Panc1 (cell line): ENCODE measurements at regions not wholly inside any gene's neighbourhood (a gene's known extent, or its start where the extent isn't known, plus 50 kb on each side); places are given as distances from the start of the nearest gene placed in this dataset.

Experiments
- POLR2AphosphoS5 ChIP-seq: IDR thresholded peaks from 2 replicates; pipeline ENCODE4 v1.6.1; 2012; ENCODE audit warnings: mild to moderate bottlenecking, low read depth, low read length, moderate library complexity
- TF ChIP-seq, protein P1 (sequence below): fragments of 450-650 bp; IDR thresholded peaks from 2 replicates; pipeline ENCODE4 v1.5.1; 2017; ENCODE audit warnings: mild to moderate bottlenecking

DNA sequence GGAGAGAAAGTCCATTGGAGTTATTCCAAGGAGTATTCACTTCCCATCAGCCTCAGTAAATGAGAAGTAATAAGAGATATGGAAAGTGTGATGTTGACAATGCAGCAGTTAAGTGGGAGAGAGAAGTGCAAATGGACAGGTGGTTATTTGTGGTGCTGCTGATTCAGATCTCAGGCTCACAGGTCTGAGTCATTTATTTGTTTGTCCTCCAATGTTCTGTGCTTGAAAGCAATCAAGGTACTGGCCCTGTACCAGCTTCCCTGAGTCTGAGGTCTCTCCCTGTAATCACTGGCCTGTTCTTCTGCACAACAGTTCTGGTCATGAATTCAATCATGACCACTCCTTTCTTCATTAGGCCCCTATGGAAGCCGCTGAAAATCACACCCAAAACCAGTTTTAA is 827.7 kb downstream of the MAFB start:
- TF ChIP-seq, protein P1, sequence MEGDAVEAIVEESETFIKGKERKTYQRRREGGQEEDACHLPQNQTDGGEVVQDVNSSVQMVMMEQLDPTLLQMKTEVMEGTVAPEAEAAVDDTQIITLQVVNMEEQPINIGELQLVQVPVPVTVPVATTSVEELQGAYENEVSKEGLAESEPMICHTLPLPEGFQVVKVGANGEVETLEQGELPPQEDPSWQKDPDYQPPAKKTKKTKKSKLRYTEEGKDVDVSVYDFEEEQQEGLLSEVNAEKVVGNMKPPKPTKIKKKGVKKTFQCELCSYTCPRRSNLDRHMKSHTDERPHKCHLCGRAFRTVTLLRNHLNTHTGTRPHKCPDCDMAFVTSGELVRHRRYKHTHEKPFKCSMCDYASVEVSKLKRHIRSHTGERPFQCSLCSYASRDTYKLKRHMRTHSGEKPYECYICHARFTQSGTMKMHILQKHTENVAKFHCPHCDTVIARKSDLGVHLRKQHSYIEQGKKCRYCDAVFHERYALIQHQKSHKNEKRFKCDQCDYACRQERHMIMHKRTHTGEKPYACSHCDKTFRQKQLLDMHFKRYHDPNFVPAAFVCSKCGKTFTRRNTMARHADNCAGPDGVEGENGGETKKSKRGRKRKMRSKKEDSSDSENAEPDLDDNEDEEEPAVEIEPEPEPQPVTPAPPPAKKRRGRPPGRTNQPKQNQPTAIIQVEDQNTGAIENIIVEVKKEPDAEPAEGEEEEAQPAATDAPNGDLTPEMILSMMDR: no peak
- TF ChIP-seq POLR2AphosphoS5: no peak
